Peyer's patch (tissue), 4 donors: ENCODE measurements at regions not wholly inside any gene's neighbourhood (a gene's known extent, or its start where the extent isn't known, plus 50 kb on each side); places are given as distances from the start of the nearest gene placed in this dataset.
"Not testable (repeated sequence)": the region's sequence is repeated elsewhere in the genome, so short reads cannot be mapped to it uniquely, and the experiment has no call there.

Experiments used
- DNase-seq, 3 donors: peaks; one replicate each; pipeline ENCODE4 v3.0.0-alpha.2; 2017 to 2019
- H3K27ac ChIP-seq, 4 donors: fragments of 200-600 bp; sonication (generic); one replicate each; pipeline ENCODE4 v1.5.1; 2016 to 2019
- H3K27me3 ChIP-seq, 2 donors: fragments of 200-600 bp; sonication (generic); one replicate each; pipeline ENCODE4 v1.5.1; 2019
- H3K36me3 ChIP-seq, 3 donors: fragments of 200-600 bp; sonication (generic); one replicate each; pipeline ENCODE4 v1.5.1; 2016 to 2019
- H3K4me1 ChIP-seq, 4 donors: fragments of 200-600 bp; sonication (generic); one replicate each; pipeline ENCODE4 v1.5.1; 2016 to 2019
- H3K4me3 ChIP-seq, 4 donors: fragments of 200-600 bp; sonication (generic); 1 replicate in 3 of 4; 2 replicates in 1 of 4; pipeline ENCODE4 v1.5.1; 2016 to 2019; ENCODE audit warnings: mild to moderate bottlenecking in 1 of 4
- H3K9me3 ChIP-seq, 4 donors: fragments of 200-600 bp; sonication (generic); one replicate each; pipeline ENCODE4 v1.5.1; 2016 to 2019; ENCODE audit warnings: mild to moderate bottlenecking in 1 of 4
- POLR2A ChIP-seq, 2 donors: fragments of 450-650 bp; IDR thresholded peaks; one replicate each; pipeline ENCODE4 v1.5.1; 2017; ENCODE audit warnings: antibody characterized with exemption in 2 of 2, mild to moderate bottlenecking in 2 of 2, moderate library complexity in 2 of 2
- TF ChIP-seq, protein P1 (sequence below), 6 experiments: fragments of 450-650 bp in 4 of 6; fragments of 200-600 bp in 2 of 6; sonication (generic) in 1 of 6; IDR thresholded peaks; one replicate each; pipeline ENCODE4 v1.5.1; 2017 to 2019; ENCODE audit warnings: antibody characterized with exemption in 6 of 6, mild to moderate bottlenecking in 3 of 6, moderate library complexity in 1 of 6

DNA sequence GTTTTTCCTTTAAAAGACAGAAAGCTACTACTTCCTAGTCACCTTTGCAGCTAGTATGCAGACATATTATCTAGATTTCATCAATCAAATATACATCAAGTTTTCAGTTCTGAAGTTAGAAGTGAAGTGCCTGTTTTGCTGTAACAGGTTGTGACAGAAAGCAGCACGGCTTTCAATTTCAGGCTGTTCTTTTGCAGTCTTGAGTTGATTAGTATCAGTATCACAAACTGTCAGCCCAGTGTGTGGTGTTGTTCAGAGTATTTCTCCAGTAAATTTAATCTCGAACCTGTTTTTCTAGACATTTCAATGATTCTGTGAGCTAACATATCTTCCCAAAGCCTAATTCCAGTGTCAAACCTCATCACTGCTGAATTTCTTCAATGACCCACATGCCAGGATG lies 1050.8 kb downstream of the DIPK2A start:
- no peaks in the 10 kb centered on the region for H3K27me3 ChIP-seq
- no peaks in the 10 kb centered on the region for H3K9me3 ChIP-seq
- H3K27ac ChIP-seq: no peak overlapping the region
- no peak for TF ChIP-seq POLR2A (IDR thresholded peaks at IDR 0.05)
- TF ChIP-seq, protein P1, sequence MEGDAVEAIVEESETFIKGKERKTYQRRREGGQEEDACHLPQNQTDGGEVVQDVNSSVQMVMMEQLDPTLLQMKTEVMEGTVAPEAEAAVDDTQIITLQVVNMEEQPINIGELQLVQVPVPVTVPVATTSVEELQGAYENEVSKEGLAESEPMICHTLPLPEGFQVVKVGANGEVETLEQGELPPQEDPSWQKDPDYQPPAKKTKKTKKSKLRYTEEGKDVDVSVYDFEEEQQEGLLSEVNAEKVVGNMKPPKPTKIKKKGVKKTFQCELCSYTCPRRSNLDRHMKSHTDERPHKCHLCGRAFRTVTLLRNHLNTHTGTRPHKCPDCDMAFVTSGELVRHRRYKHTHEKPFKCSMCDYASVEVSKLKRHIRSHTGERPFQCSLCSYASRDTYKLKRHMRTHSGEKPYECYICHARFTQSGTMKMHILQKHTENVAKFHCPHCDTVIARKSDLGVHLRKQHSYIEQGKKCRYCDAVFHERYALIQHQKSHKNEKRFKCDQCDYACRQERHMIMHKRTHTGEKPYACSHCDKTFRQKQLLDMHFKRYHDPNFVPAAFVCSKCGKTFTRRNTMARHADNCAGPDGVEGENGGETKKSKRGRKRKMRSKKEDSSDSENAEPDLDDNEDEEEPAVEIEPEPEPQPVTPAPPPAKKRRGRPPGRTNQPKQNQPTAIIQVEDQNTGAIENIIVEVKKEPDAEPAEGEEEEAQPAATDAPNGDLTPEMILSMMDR (IDR thresholded peaks at IDR 0.05): no peak
- H3K36me3 ChIP-seq: no peaks in the 10 kb centered on the region
- no peaks in the 10 kb centered on the region for H3K4me1 ChIP-seq
- no peak overlapping the region for H3K4me3 ChIP-seq
- no peak for DNase-seq

DNA sequence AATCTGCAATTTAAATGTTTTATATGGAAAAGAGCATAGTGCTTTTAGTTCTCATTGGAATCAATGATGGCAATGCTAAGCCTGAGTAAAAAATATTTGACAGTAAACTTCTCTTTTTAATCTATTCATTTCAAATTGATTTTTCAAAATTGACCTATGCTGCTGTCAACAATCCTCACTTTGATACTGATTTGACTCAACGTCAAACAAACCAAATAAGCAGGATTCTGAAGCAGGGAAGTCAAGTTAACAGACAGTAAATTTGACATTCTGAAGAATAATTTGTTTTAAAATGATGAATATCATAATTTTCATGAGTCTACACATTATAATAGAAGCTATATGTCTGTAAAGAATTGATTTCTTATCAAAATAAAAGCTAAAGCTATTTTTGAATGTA lies 1053.1 kb downstream of the DIPK2A start:
- Histone ChIP-seq H3K27me3 (no peaks in the 10 kb centered on the region), H3K36me3 (no peaks in the 10 kb centered on the region), H3K4me1 (no peaks in the 10 kb centered on the region), H3K27ac (no peak overlapping the region), H3K9me3 (peaks cover 0 to 3% (median 0%) of the 10 kb centered on the region in 4 donors), H3K4me3 (no peak overlapping the region)
- TF ChIP-seq, protein P1 (IDR thresholded peaks at IDR 0.05): no peak
- no peak for TF ChIP-seq POLR2A (IDR thresholded peaks at IDR 0.05)
- DNase-seq: no peak

DNA sequence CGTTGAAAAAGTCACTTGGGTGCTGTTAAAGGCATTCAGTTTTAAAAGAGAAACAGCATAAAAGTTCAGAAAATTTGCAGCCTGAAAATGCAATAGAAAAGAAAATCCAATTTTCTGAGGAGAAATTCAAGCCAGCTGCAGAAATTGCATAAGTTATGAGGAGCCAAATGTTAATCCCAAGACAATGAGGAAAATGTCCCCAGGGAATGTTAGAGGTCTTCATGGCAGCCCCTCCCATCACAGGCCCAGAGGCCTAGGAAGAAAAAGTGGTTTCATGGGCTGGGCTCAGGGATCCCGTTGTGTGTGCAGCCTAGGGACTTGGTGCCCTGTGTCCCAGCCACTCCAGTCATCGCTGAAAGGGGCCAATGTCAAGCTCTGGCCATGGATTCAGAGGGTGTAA lies 1055.6 kb downstream of the DIPK2A start:
- not testable (repeated sequence) for H3K9me3 ChIP-seq, H3K36me3 ChIP-seq, DNase-seq, H3K4me3 ChIP-seq, H3K27ac ChIP-seq, H3K27me3 ChIP-seq, H3K4me1 ChIP-seq

DNA sequence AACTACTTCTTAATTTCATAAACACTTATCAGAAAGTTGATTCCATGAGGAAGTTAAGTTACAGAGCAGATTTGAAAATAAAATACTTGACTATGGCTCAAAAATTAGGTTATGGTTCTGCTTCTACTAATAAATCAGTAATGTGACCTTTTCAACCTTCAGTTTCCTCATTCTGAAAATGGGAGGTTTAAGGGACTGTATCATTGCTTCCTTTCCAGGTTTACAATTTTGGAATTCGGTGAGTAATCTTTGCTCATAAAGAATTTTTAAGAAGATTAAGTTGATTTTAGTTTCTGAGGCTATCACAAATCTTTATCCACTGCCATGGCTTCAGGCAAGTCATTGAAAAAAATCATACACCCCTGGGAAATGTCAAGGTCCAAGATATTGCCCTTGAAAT lies 1061.2 kb downstream of the DIPK2A start:
- no peaks in the 10 kb centered on the region for H3K36me3 ChIP-seq
- no peaks in the 10 kb centered on the region for H3K27me3 ChIP-seq

DNA sequence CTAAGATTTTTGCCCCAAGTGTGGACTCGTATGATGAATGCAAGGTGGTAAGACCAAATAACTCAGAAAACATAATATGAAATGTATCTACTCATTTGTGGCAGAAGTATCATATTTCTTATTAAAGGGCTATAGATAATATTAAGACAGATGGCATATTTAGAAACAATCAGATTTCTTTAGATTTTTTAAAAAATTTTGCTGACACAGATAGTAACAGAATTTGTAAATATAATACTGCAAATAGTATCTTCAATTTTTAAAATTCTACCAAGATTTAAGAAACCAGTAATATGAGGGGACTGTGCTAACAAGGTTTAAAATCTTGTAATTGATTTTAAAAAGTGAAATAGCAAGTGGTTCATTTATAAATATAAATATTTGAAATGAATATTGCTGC lies 1064.1 kb downstream of the DIPK2A start:
- H3K4me1 ChIP-seq: no peaks in the 10 kb centered on the region
- H3K27me3 ChIP-seq: no peaks in the 10 kb centered on the region
- H3K9me3 ChIP-seq: no peaks in the 10 kb centered on the region
- no peaks in the 10 kb centered on the region for H3K36me3 ChIP-seq
- H3K4me3 ChIP-seq: no peak overlapping the region
- H3K27ac ChIP-seq: no peak overlapping the region
- TF ChIP-seq POLR2A (IDR thresholded peaks at IDR 0.05): no peak
- TF ChIP-seq, protein P1 (IDR thresholded peaks at IDR 0.05): no peak
- no peak for DNase-seq

More for the DNA sequence above, 1061.2 kb downstream of the DIPK2A start:
- Histone ChIP-seq H3K4me1 (no peaks in the 10 kb centered on the region), H3K4me3 (no peak overlapping the region), H3K9me3 (peaks cover 0 to 3% (median 0%) of the 10 kb centered on the region in 4 donors), H3K27ac (no peak overlapping the region)
- no peak for DNase-seq
- TF ChIP-seq POLR2A (IDR thresholded peaks at IDR 0.05): no peak
- TF ChIP-seq, protein P1 (IDR thresholded peaks at IDR 0.05): no peak

DNA sequence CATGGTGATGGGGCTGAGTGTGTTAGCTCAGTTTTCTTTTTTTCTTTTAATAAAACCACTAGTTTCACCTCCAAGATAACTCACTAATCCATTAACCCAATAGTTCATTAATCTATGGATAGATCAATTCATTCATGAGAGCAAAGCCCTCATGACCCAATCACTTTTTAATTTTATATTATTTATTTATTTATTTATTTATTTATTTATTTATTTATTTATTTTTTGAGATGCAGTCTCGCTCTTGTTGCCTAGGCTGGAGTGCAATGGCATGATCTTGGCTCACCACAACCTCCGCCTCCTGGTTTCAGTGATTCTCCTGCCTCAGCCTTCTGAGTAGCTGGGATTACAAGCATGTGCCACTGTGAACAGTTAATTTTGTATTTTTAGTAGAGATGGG lies 1082.4 kb downstream of the DIPK2A start:
- H3K9me3 ChIP-seq, H3K4me3 ChIP-seq, H3K4me1 ChIP-seq, H3K27me3 ChIP-seq, DNase-seq, H3K27ac ChIP-seq, H3K36me3 ChIP-seq: not testable (repeated sequence)

DNA sequence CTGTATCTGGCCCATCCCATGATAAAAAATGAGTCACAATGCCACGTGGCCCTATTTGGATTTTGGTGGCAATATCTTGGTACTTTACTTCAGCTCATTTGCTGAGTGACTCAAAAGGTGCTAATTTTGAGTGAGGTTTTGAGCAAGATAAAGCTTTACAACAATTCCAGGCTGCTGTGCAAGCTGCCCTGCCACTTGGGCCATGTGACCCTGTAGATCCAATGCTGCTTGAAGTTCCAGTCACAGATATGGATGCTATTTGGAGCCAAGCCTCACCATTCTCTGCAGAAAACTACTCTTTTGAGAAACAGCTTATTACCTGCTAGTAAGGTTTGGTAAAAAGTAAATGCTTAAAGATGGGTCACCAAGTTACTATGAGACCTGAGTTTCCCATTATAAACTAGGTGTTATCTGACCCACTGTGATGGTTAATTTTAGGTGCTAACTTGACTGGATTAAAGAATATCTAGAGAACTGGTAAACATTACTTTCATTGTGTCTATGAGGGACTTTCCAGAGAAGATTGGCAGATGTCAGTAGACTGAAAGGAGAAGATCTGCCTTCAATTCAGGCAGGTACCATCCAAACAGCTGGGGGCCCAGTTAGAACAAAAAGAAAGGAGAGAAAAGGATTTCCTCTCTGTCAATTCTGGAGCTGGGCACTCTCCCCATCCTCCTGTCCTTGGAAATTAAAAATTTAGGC lies 1083.9 kb downstream of the DIPK2A start:
- no peaks in the 10 kb centered on the region for H3K36me3 ChIP-seq
- H3K9me3 ChIP-seq: no peaks in the 10 kb centered on the region
- DNase-seq: no peak
- TF ChIP-seq, protein P1 (IDR thresholded peaks at IDR 0.05): no peak
- TF ChIP-seq POLR2A (IDR thresholded peaks at IDR 0.05): no peak
- no peaks in the 10 kb centered on the region for H3K4me1 ChIP-seq
- H3K27me3 ChIP-seq: no peaks in the 10 kb centered on the region
- H3K27ac ChIP-seq: no peak overlapping the region
- no peak overlapping the region for H3K4me3 ChIP-seq
